Suppressor macrophage (primary cell): ENCODE measurements at regions not wholly inside any gene's neighbourhood (a gene's known extent, or its start where the extent isn't known, plus 50 kb on each side); places are given as distances from the start of the nearest gene placed in this dataset.
"Not testable (repeated sequence)": the region's sequence is repeated elsewhere in the genome, so short reads cannot be mapped to it uniquely, and the experiment has no call there.

Experiments
- DNase-seq, 4 experiments: peaks; one replicate each; pipeline ENCODE4 v3.0.0-alpha.2; 2020 to 2022

GRCh38 chr5:58357121-58357520, 102.8 kb downstream of the PLK2 start:
- DNase-seq = no peak

GRCh38 chr5:58356662-58357061, 103.2 kb downstream of the PLK2 start:
- DNase-seq = no peak

GRCh38 chr5:58354827-58355226, 105.1 kb downstream of the PLK2 start:
- DNase-seq = no peak

GRCh38 chr5:58353992-58354391, 105.9 kb downstream of the PLK2 start:
- no peak for DNase-seq

DNA sequence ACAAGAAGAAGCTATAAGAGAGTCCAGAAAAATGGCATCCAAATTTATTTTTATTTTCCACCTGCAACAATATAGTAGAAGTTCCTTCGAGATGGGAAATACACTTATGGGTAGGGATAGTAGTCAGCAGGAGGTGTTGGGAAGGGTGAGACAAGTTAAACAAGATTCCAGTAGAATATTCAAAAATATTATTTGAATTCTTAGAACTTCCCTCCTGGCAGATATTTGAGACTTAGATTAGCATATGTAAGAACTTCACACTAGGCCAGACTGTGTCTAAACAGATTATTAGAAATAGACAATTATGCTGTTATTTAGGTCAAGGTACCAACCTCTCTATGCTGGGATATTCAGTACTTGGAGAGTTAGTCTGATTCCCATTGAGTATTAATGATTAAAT, 108.7 kb downstream of the PLK2 start:
- DNase-seq = no peak

- no peak for DNase-seq
Measured at GRCh38 chr5:58348996-58349728, 110.7 kb downstream of the PLK2 start.

DNA sequence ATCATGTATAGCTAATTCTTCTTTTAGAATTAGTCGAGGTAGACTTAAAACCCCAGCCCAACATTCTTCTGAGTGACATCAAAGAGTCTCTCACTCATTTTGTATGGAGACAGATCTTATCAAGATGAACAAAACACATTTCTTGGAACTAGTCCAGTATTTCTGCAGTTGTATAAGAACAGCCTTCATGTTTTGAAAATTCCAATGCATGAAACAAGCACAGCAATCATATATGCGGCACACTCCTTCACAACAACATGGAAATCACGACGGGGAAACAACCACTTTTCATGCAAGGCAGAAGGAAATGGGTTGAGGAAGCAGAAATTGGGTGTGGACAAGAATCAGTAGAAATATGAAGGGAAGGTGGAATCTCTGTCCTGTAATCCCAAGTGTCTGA, 113.8 kb downstream of the PLK2 start:
- no peak for DNase-seq

GRCh38 chr5:58341476-58341875, 118.4 kb downstream of the PLK2 start:
- no peak for DNase-seq

DNA sequence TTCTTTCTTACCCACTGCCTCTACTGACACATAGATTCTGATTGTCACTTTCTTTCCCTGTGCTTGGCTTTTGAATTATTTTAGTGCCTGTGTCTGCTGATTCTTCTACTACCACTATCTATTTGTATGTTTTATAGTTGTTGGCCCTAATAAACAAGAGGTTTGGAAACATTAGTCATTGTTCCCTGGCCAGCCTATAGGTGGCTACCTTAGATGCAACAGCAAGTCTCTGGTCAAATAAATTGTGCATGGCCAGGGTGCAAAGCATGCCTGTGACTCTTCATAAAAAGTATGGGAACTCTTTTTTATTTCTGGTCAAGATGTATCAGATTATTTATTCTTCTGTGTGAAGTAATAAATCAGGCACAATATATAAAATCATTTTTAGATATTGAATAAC, 124.4 kb downstream of the PLK2 start:
- no peak for DNase-seq

GRCh38 chr5:58334035-58334434, 125.9 kb downstream of the PLK2 start:
- DNase-seq = no peak

DNA sequence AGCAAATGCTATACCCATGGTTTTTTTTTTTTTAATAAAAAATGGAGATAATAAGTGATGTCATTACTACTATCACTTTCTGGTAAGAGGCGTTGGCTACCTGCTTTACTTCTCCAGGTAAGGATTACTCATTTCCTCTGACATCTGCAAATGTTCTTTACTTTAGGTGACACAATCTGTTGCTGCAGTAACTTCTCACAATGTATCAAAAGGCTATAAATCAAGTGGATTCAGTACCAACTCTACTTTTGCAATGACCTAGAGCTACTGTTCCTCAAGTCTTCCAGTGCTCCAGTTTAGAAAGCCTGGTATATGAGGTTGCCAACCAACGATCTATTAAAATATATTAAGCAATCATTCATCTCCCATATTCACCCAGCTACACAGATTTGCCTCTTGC, 129.1 kb downstream of the PLK2 start:
- DNase-seq = no peak

GRCh38 chr5:58327289-58327688, 132.6 kb downstream of the PLK2 start:
- no peak for DNase-seq

- no peak for DNase-seq
Measured at GRCh38 chr5:58326022-58326421, 133.9 kb downstream of the PLK2 start.

DNA sequence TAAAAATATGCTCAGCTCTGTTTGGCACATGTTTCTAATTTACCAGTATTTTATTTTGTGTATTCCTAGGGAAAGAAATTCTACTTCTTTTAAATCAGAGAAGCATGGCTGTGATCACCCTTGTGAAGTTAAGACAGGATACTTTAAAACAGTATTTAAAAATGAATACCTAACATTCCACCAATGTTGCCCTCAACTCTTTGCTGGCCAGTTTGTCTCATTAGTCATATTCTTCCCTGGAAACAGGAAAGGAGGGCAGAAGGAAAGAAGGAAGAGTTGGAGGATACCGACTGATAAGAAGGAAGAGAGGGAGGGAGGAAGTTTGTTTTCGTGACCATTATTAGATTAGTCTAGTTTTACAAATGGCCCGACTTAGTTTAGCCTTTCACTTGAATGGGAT, 137.4 kb downstream of the PLK2 start:
- DNase-seq = no peak

- no peak for DNase-seq
Measured at GRCh38 chr5:58318468-58318867, 141.4 kb downstream of the PLK2 start.

- no peak for DNase-seq
Measured at GRCh38 chr5:58317808-58318207, 142.1 kb downstream of the PLK2 start.

DNA sequence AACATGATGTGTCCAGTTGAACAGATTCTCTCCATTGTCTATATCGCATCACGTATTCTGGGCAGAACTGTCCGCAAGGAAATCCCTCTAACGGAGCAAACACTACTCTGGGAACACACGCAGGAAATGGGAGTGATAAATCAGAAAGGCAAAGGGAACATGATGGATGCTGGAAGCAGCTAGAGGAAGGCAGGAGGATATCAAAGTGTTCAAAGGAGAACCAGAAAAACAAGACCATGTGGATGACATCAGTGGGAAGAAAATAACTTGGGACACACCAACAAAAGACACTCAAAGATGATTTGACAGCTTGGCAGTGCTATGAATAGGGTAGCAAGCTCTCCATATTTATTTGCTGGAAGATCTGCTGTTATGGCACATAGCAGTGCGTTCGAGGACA, 142.9 kb downstream of the PLK2 start:
- DNase-seq = no peak

DNA sequence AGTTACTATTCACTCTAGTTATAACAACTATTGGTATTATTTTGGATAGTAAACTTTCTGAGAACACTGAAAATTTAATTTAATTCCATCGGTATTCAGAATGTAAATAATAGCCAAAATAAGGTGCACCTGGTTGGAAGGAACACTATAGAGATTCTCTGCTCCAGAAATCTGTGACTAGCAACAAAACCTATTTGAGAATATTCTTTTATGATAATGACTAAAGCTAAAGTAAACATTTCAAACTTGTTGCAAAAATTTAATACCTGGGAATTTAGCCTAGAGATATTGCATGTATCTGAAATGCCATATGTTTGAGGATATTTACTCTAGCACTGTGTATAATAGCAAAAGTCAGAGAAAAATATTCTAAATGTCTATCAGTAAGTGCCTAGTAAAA, 144.1 kb downstream of the PLK2 start:
- DNase-seq = no peak

- no peak for DNase-seq
Measured at GRCh38 chr5:58314356-58315210, 145.3 kb downstream of the PLK2 start.

DNA sequence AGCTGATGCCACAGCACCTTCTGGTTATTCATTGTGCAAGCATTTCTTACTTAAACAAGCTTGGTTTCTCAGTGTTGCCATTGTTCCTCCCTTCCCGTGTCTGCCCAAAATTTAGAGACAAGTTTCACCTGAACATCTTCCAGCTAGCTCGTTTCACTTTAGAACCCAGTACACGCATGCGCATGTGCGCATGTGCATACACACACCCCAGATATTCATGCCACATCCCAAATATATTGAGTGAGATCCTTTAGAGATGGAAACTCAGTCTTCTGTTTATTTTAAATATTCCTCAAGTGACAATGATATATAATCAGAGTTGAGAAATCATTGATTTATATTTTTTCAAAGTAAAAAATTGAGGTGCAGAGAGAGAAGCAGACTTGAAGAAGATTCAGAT, 147.6 kb downstream of the PLK2 start:
- DNase-seq = no peak

GRCh38 chr5:58311526-58311925, 148.4 kb downstream of the PLK2 start:
- no peak for DNase-seq

GRCh38 chr5:58308384-58308783, 151.5 kb downstream of the PLK2 start:
- DNase-seq = not testable (repeated sequence)

GRCh38 chr5:58300346-58300895, 159.5 kb downstream of the PLK2 start:
- peak in 3 of 4 experiments; percentile 20 to 40 (median 34) for DNase-seq

GRCh38 chr5:58299256-58299655, 160.6 kb downstream of the PLK2 start:
- no peak for DNase-seq
